Renal cortex interstitium (tissue), 11 donors: ENCODE measurements at regions not wholly inside any gene's neighbourhood (a gene's known extent, or its start where the extent isn't known, plus 50 kb on each side); places are given as distances from the start of the nearest gene placed in this dataset.
"Not testable (repeated sequence)": the region's sequence is repeated elsewhere in the genome, so short reads cannot be mapped to it uniquely, and the experiment has no call there.

Experiments
- DNase-seq, 11 donors: peaks; one replicate each; pipeline ENCODE4 v3.0.0-alpha.2; 2013; ENCODE audit warnings: low read depth in 9 of 11, low spot score in 4 of 11; ENCODE audit errors: extremely low read depth in 1 of 11

- not testable (repeated sequence) for DNase-seq
Observed at GRCh38 chr4:27075603-27076002, 215.0 kb downstream of the STIM2 start.

DNA sequence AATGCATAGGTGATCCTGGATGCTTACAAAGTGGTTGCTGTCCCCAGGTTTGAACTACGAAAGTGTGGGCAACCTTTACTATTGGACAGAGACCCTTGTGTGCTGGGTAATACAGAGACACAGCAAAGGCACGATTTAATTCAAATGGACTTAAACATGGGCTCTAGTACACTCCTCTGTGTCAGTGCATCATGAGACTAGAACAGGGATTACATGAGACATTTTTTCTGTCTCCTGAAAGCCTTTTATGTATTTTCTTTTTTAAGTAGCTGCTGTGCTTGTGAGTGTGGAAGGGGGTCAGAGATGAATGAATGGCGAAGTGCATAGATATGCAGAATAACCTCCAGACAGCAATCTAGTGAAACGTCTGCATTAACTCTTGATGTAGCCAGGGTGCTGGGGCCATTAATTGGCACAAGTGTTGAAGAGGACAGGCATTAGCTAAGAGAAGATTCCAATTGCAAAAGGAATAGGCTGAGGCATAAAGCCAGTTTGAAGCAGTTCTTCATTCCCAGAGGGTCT lies 218.4 kb downstream of the STIM2 start:
- no peak for DNase-seq

GRCh38 chr4:27081675-27082586 lies 221.3 kb downstream of the STIM2 start:
- no peak for DNase-seq

- DNase-seq: no peak
Observed at GRCh38 chr4:27082776-27083175, 222.1 kb downstream of the STIM2 start.

DNA sequence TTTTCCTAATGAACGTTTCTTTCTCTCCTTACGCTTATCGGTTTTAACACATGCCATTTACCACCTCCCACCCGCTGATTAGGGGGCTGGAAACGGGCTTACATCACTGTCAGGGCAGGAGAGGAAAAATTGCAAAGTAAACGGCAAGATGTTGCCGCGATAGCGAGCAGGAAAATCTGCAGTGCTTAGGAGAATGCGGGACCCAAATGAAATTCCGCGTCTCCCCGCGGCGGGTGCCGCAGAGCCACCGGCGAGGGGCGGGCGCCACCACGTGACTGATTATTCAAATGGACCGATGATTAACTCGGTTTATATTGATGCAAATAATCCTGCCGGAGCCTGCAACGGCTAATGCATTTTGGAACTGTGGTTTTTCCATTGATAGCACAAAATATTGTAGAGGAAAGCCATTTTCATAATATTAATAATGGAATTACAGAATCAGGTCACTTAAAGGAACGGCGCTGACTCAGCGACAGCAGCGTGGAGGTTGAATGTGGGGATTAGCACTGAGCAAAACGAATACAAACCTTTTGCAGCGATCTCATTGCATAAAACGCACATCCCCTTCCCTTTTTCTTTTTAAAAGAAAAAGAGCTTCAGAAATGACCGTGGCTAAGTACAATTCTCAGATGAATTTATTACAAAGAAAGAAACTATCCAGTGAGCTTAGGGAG lies 224.2 kb downstream of the STIM2 start:
- DNase-seq: peak in 7 of 11 donors; percentile 2 to 28 (median 19)

GRCh38 chr4:27085396-27085795 lies 224.8 kb downstream of the STIM2 start:
- no peak for DNase-seq

DNA sequence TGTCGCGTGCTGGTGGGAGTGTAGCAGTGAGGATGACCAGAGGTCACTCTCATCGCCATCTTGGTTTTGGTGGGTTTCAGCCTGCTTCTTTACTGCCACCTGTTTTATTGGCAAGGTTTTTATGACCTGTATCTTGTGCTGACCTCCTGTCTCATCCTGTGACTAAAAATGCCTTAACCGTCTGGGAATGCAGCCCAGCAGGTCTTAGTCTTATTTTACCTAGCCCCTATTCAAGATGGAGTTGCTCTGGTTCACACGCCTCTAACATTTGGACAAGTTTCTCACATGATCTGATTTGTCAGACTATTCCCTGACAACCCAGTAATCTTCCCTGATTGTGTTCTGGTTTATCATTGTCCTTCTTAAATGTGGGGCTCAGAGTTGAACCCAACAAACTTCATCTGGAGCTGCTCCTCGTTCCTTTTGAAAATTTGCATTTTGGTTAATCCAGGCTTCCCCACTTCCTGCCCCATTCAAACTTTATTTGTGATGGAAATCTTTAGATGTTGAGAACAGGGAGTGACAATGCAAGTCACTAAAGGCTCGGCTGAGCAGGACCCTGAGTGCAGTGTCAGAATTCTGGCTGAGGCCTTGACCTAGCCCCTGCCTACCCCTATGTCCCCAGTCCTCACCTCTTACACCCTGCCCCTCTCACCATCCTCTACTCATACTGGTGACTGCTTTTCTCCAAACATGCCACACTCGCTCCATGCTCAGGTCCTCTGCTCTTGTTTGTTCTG lies 226.8 kb downstream of the STIM2 start:
- DNase-seq: no peak

DNA sequence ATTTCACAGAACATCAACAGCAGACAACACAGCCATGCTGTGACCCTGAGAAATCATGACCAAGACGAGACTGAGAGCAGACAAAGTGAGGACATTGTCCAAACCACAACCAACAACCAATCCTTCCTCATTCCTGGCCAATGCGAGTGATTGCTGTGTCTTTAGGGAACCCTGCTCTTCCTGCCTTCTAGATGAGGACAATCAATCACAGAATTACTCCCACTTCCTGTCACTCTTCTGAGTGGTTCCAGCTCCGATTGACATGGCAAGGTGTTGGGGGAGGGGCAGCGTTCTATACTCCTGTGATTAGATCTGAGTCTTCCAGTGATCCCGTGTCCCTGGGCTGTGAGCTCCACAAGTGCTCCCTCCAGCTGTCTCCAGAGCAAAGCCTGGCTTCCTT lies 227.8 kb downstream of the STIM2 start:
- DNase-seq: no peak

DNA sequence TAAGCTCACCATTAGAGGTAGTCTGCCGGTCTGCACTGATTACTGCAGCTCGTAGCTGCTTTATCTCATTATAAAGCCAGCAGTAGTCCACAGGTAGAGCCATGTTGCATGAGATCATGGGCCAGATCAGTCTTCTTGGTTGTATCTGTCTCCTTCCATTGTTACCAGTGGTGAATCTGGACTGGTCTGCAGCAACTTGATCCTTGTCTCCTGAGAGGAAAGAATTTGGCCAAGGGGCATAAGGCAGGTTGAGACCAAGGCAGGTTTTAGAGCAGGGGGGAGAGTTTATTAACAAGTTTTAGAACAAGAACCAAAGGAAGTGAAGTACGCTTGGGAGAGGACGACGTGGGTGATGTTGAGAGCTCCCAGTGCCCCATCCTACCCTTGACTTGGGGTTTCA lies 228.5 kb downstream of the STIM2 start:
- no peak for DNase-seq

GRCh38 chr4:27090406-27090805 lies 229.8 kb downstream of the STIM2 start:
- DNase-seq: no peak

DNA sequence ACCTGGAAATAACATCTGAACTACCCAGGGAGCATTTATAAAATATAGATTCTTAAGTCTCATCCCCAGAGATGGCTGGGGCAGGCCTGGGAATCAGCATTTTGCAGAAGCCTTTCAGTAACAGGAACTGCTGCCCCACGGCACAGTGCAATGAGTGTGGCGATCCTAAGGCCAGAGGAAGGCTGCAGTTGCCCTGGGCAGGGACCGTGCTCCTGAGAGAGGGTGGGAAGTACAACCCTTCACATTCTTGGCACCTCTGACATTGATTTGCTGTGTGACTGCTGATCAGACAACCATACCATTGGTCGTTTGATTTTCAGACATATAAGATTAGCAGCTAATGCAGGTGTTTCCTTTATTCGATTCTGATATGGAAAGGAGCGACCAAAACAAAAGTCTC lies 233.6 kb downstream of the STIM2 start:
- no peak for DNase-seq

GRCh38 chr4:27094783-27095182 lies 234.1 kb downstream of the STIM2 start:
- no peak for DNase-seq

DNA sequence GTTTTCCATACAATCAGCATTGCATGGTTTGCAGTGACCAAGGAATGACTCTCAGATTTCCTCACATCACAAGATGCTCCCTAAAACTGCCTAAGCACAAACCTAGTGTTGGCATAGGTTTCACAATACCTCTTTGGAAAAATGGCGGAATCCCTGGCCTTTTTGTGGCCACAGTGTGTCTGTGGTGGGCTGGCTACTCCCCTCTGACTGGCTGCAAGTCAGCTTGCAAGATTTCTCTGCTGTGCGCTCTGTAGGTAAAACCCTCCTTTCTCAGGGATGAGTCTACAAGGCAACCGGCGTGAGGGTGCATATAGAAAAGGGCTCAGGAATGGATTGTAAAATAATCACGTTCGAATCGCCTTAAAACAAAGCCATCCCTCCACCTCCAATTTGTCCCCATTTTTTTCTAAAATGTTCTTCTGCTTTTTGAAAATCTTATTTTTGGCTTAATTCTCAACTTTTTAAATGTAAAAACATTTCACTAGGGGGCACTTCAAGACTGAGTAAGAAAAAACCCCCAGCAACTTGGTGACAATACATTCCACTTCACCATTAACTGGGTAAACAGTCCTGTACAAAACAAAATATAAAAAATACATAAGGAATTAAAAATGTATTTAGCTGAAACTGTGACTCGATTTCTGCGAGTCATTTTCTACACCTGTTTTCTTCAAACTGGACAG lies 235.6 kb downstream of the STIM2 start:
- DNase-seq: no peak

GRCh38 chr4:27098034-27098433 lies 237.4 kb downstream of the STIM2 start:
- DNase-seq: no peak

GRCh38 chr4:27100713-27101112 lies 240.1 kb downstream of the STIM2 start:
- no peak for DNase-seq

DNA sequence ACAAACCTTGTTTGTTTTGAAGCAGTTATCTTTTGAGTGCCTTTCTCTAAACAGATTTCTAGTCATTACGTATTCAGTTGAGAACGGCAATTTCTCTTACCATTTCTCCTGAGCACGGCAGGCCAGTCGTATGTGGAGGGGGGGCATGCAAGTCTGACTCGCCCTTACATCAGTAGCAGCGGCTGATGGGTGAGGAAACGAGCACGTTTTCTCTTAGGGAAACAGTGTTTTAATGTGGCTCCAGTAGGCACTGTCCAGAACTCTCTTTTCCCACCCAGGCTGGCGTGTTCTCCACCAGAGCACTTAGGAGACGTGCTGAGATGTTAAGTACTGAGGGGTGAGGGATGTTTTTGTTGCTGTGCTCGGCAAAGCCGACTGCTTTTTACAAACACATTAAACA lies 240.5 kb downstream of the STIM2 start:
- DNase-seq: no peak

DNA sequence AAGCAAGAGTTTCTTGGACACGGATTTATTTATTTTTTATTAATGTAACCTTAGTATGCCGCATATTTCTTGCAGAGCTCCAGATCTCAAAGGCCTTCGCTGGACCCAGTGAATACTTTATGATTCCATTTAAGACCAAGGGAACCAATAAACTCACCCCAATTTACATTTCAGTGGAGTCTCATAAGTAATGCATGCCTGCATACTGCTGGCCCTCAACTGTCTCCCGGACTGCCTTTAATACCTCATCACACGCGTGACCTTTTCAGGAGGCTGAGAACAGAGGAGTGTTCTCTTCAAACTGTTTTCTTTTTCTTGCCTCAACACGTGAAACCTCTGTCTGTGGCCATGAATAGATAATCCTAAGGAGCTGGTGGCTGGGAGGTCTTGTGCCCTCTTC lies 240.9 kb downstream of the STIM2 start:
- DNase-seq: no peak

DNA sequence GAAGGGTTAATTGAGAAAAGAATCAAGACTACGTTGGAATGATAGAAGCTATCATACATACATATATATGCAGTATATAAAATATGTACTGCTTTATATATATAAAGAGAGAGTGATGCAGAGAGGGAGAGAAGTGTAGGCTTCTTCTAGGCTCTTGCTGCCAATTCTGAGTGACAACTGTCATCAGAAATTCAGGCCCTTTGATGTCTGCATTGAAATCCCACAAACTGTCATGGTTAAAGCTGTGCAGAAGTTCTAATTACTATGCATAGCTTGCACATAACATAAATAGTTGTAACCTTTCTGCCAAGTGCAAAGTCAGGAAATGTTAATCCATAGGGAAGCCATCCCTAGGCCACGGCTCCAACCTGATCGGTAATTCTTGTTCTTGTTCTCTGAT lies 251.0 kb downstream of the STIM2 start:
- DNase-seq: no peak

GRCh38 chr4:27112587-27112986 lies 251.9 kb downstream of the STIM2 start:
- no peak for DNase-seq
